ENCODE measurements at regions not wholly inside any gene's neighbourhood (a gene's known extent, or its start where the extent isn't known, plus 50 kb on each side); places are given as distances from the start of the nearest gene placed in this dataset.

DNA sequence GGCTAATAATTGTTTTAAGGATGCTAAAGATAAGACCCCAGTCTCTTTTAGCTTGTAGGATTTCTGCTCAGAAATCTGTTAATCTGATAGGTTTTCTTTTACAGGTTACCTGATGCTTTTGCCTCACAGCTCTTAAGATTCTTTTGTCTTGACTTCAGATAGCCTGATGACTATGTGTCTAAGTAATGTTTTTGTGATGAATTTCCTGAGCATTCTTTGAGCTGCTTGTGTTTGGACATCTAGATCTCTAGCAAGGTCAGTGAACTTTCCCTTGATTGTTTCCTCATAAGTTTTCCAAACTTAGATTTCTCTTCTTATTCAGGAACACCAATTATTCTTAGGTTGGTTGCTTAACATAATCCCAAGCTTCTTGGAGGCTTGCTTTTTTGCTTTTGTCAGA lies 104.1 kb downstream of the ZNF518B start:
- TF ChIP-seq, protein P1, sequence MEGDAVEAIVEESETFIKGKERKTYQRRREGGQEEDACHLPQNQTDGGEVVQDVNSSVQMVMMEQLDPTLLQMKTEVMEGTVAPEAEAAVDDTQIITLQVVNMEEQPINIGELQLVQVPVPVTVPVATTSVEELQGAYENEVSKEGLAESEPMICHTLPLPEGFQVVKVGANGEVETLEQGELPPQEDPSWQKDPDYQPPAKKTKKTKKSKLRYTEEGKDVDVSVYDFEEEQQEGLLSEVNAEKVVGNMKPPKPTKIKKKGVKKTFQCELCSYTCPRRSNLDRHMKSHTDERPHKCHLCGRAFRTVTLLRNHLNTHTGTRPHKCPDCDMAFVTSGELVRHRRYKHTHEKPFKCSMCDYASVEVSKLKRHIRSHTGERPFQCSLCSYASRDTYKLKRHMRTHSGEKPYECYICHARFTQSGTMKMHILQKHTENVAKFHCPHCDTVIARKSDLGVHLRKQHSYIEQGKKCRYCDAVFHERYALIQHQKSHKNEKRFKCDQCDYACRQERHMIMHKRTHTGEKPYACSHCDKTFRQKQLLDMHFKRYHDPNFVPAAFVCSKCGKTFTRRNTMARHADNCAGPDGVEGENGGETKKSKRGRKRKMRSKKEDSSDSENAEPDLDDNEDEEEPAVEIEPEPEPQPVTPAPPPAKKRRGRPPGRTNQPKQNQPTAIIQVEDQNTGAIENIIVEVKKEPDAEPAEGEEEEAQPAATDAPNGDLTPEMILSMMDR (conservative IDR thresholded peaks at IDR 0.05; ENCODE audit: control insufficient read depth, insufficient read depth, low read depth, low read length): no peak
- DNase-seq (ENCODE audit: low read depth): no peak
- no peak overlapping the region for H3K4me3 ChIP-seq (ENCODE audit: control insufficient read depth, low read depth, low read length)

DNA sequence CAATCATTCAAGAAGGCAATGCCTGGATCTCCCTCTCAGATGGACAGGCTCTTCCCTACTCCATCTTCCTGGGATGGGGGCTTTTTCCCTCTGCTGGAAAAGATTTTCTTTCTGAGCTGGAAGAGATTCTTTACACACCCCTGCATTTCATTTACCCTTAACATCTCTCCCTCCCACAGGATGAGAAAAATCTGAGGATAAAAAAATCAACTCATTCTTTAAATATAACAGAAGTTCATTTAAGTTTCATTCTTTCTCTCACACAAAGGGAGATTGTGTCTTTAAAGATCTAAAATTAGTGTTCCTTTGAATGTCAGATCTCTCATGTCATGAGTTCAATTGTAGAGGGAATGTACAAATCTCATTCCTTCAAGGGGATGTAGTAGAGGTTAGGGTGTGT lies 109.0 kb downstream of the ZNF518B start:
- no peak overlapping the region for H3K4me3 ChIP-seq (ENCODE audit: control insufficient read depth, low read depth, low read length)
- DNase-seq (ENCODE audit: low read depth): no peak
- TF ChIP-seq, protein P1 (conservative IDR thresholded peaks at IDR 0.05; ENCODE audit: control insufficient read depth, insufficient read depth, low read depth, low read length): no peak

DNA sequence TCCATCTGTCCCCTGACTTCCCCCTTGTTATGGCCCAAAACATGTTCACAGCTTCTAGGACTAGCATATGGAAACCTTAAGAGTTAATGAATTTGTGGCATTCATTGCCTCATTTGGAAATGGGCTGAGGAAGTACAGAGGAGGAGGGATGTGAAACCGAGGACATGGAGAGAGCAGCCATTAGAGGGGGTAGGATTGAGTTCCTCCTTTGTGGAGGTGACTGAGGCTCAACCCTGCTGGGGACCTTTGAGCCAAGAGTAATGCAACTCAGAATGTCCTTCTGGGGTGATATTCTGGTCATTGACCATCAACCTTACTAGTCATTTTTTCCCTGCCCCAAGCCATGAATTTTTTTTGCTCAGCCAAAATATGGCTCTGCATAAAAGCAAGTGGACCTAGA lies 109.4 kb downstream of the ZNF518B start:
- TF ChIP-seq, protein P1 (conservative IDR thresholded peaks at IDR 0.05; ENCODE audit: control insufficient read depth, insufficient read depth, low read depth, low read length): no peak
- DNase-seq (ENCODE audit: low read depth): no peak
- no peak overlapping the region for H3K4me3 ChIP-seq (ENCODE audit: control insufficient read depth, low read depth, low read length)

DNA sequence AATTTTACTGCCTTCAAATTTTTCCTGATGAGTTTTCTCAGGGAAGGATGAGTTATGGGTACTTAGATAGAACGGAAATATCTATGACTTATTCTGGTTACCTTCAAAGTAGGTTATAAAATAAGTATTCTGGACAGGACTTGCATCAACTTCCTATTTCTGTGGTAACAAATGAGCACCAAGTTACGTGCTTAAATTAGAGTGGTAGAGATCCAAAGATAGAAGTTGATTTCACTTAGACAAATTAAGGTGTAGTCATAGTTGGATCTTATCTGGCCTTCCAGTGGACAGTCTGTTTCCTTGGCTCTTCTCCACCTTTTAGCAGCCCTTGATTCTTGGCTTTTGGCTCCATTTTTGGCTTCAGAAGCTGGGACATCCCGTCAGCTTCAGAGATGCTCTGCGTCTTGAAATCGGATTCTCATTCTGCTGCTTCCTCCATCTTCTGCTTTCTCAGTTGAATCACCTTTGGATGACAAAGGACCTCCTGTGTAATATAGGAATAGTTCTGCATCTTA lies 109.9 kb downstream of the ZNF518B start:
- TF ChIP-seq, protein P1 (conservative IDR thresholded peaks at IDR 0.05; ENCODE audit: control insufficient read depth, insufficient read depth, low read depth, low read length): no peak
- no peak overlapping the region for H3K4me3 ChIP-seq (ENCODE audit: control insufficient read depth, low read depth, low read length)
- DNase-seq (ENCODE audit: low read depth): no peak

DNA sequence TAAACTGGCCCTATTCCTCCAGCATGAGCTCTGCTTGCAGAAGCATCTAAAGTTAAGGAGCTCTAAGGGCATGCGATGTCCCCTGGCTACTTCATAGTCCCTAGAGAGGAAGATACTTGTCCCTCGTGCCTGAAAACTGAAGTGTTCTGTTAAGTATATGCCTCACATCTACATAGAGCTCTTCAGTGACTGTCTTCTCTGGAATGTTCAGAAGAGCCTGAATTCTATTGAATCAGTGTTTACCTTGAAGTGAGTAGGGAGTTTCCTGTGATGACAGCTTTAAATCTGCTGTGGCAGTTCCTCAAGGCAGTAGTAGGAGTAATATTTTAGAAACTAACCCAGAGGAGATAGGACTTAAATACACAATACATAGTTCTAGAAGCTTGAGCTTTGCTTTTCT lies 111.2 kb downstream of the ZNF518B start:
- no peak for DNase-seq (ENCODE audit: low read depth)
- TF ChIP-seq, protein P1 (conservative IDR thresholded peaks at IDR 0.05; ENCODE audit: control insufficient read depth, insufficient read depth, low read depth, low read length): no peak
- no peak overlapping the region for H3K4me3 ChIP-seq (ENCODE audit: control insufficient read depth, low read depth, low read length)

DNA sequence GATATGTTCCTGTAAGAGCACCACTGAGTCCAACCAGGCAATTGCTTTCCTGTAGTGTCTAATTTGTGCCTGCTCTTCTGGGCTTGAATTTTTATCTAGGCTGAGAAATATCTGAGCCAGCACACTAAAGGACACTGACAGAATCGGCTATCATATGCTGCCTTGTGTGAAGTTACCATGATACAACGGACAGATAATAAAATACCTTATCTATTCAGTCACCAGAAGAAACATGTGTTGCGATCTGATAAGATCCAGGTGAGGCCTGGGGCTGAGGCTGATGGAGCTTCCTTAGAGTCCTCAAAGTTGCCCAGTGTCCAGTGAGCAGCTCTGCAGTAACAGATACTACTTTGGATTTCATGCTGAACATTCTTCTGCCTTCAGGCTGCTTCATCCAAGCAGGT lies 111.8 kb downstream of the ZNF518B start:
- H3K4me3 ChIP-seq (ENCODE audit: control insufficient read depth, low read depth, low read length): no peak overlapping the region
- TF ChIP-seq, protein P1 (conservative IDR thresholded peaks at IDR 0.05; ENCODE audit: control insufficient read depth, insufficient read depth, low read depth, low read length): no peak
- DNase-seq (ENCODE audit: low read depth): no peak

DNA sequence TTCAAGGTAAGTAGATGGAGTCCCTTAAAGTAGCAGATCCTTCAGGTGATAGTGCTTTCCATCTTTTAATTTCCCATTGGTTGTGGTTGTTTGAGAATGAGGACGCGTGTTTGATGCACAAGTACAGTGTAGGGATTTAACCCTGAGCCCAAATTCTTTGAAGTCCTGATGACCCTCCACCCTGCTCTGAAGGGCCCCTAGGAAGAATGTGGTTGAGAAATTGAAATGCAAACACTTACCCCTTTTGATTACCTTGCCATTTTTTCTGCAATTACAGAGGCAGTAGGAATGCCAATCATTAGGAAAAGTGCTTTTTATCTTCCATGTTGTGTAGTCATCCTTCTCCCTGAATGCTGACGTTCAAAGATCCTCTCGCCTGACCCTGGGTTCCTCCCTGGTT lies 112.4 kb downstream of the ZNF518B start:
- no peak overlapping the region for H3K4me3 ChIP-seq (ENCODE audit: control insufficient read depth, low read depth, low read length)
- TF ChIP-seq, protein P1 (conservative IDR thresholded peaks at IDR 0.05; ENCODE audit: control insufficient read depth, insufficient read depth, low read depth, low read length): no peak
- DNase-seq (ENCODE audit: low read depth): no peak
